GM18868 (cell line): ENCODE measurements at regions not wholly inside any gene's neighbourhood (a gene's known extent, or its start where the extent isn't known, plus 50 kb on each side); places are given as distances from the start of the nearest gene placed in this dataset.
"Not testable (repeated sequence)": the region's sequence is repeated elsewhere in the genome, so short reads cannot be mapped to it uniquely, and the experiment has no call there.

Source experiments
- ATAC-seq: cut with Tn5 transposase; IDR thresholded peaks from one replicate; pipeline ENCODE4 v1.9.1; 2021; ENCODE audit warnings: mild to moderate bottlenecking, moderate library complexity; ENCODE audit not compliant: unreplicated experiment

GRCh38 chr6:73929405-73929804 lies 233.4 kb downstream of the CD109 start:
- ATAC-seq: no peak

- no peak for ATAC-seq
Measured at GRCh38 chr6:73927421-73927820, 231.4 kb downstream of the CD109 start.

GRCh38 chr6:73925703-73926102 lies 229.7 kb downstream of the CD109 start:
- ATAC-seq: not testable (repeated sequence)

GRCh38 chr6:73923905-73924485 lies 228.0 kb downstream of the CD109 start:
- ATAC-seq: no peak

GRCh38 chr6:73903155-73903554 lies 207.2 kb downstream of the CD109 start:
- no peak for ATAC-seq

- no peak for ATAC-seq
Measured at GRCh38 chr6:73901986-73902385, 206.0 kb downstream of the CD109 start.

- no peak for ATAC-seq
Measured at GRCh38 chr6:73901311-73901710, 205.3 kb downstream of the CD109 start.

- ATAC-seq: no peak
Measured at GRCh38 chr6:73898599-73898998, 202.6 kb downstream of the CD109 start.

- ATAC-seq: no peak
Measured at GRCh38 chr6:73893696-73894095, 197.7 kb downstream of the CD109 start.

GRCh38 chr6:73888050-73888449 lies 192.0 kb downstream of the CD109 start:
- ATAC-seq: no peak

- ATAC-seq: no peak
Measured at GRCh38 chr6:73885393-73885792, 189.4 kb downstream of the CD109 start.

GRCh38 chr6:73884540-73884939 lies 188.5 kb downstream of the CD109 start:
- no peak for ATAC-seq

GRCh38 chr6:73879501-73880293 lies 183.7 kb downstream of the CD109 start:
- ATAC-seq: no peak

- ATAC-seq: no peak
Measured at GRCh38 chr6:73878403-73878802, 182.4 kb downstream of the CD109 start.
